ENCODE measurements at regions not wholly inside any gene's neighbourhood (a gene's known extent, or its start where the extent isn't known, plus 50 kb on each side); places are given as distances from the start of the nearest gene placed in this dataset.

DNA sequence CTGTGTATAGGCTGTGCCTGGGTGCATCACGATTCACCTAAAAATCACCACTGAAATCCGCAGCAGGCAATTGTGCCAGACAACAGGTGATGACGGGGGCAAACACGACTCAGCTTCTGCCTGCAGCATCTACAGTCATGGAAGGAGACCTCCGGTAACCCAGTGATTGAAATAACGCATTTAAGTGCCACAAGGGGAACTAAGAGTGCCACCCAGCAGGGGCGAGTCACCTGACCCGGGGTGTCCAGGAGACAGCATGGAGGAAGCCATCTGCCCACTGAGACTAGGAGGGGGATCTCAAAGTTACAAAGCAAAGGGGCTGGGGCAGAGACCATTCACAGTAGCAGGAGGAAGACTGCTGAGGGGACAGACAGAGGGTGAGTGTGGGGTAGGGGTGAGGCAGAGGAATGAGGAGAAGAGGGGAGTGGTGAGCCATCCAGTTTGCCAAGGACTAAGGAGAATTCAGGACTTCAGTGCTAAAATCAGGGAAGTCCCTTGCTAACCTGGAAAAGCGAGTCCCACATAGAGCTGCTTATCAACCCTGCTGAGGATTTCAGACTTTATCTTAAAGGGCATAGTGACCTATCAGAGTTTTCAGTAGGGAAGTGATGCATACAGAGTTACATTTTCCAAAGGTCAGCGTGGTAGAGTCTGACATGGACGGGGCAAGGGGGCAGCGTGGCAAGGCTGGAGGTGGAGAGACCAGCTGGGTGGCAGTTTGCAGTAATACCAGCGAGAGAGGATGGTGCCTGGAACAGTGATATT is 256.7 kb upstream of the HES1 start:
- Mint-ChIP-seq H3K27me3 (ENCODE audit: low read depth, poor library complexity) (peaks cover 33% of the 10 kb centered on the region), H3K36me3 (ENCODE audit: low read depth) (no peaks in the 10 kb centered on the region), H3K4me1 (peaks cover 79% of the 10 kb centered on the region), H3K4me3 (no peak overlapping the region), H3K9me3 (no peaks in the 10 kb centered on the region), H3K27ac (no peak overlapping the region)
- TF ChIP-seq, protein P1, sequence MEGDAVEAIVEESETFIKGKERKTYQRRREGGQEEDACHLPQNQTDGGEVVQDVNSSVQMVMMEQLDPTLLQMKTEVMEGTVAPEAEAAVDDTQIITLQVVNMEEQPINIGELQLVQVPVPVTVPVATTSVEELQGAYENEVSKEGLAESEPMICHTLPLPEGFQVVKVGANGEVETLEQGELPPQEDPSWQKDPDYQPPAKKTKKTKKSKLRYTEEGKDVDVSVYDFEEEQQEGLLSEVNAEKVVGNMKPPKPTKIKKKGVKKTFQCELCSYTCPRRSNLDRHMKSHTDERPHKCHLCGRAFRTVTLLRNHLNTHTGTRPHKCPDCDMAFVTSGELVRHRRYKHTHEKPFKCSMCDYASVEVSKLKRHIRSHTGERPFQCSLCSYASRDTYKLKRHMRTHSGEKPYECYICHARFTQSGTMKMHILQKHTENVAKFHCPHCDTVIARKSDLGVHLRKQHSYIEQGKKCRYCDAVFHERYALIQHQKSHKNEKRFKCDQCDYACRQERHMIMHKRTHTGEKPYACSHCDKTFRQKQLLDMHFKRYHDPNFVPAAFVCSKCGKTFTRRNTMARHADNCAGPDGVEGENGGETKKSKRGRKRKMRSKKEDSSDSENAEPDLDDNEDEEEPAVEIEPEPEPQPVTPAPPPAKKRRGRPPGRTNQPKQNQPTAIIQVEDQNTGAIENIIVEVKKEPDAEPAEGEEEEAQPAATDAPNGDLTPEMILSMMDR (IDR thresholded peaks at IDR 0.05), result no peak
- DNase-seq, result no peak

DNA sequence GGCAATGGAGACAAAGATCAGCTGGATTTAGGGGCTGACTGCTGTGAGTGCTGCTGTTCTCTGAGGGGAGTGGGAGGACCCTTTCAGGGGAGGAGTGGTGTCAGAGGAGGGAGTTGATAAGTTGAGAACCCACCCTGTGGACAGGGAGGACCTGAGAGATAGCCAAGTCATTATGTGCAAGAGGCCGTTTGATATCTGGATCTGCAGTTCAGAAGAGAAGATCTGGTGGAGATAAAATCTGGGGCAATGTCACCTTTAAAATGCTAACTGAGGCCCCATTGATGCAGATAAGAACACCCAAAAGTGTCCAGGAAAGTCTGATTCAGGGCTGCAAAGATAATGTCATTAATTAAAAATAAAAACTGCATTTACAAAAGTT is 256.1 kb upstream of the HES1 start:
- Mint-ChIP-seq H3K9me3 (no peaks in the 10 kb centered on the region), H3K36me3 (ENCODE audit: low read depth) (no peaks in the 10 kb centered on the region), H3K27ac (no peak overlapping the region), H3K4me1 (peaks cover 79% of the 10 kb centered on the region), H3K27me3 (ENCODE audit: low read depth, poor library complexity) (peaks cover 29% of the 10 kb centered on the region), H3K4me3 (no peak overlapping the region)
- TF ChIP-seq, protein P1 (IDR thresholded peaks at IDR 0.05), result no peak
- no peak for DNase-seq

- Mint-ChIP-seq H3K4me1 (peaks cover 64% of the 10 kb centered on the region), H3K27me3 (ENCODE audit: low read depth, poor library complexity) (peaks cover 32% of the 10 kb centered on the region), H3K36me3 (ENCODE audit: low read depth) (peaks cover 8% of the 10 kb centered on the region), H3K4me3 (no peak overlapping the region), H3K9me3 (peaks cover 12% of the 10 kb centered on the region), H3K27ac (no peak overlapping the region)
- TF ChIP-seq, protein P1 (IDR thresholded peaks at IDR 0.05), result no peak
- DNase-seq, result no peak
These were observed 253.9 kb upstream of the HES1 start for GRCh38 chr3:193882091-193882490.

- TF ChIP-seq, protein P1 (IDR thresholded peaks at IDR 0.05), result no peak
- Mint-ChIP-seq H3K4me3 (no peak overlapping the region), H3K9me3 (peaks cover 12% of the 10 kb centered on the region), H3K36me3 (ENCODE audit: low read depth) (peaks cover 8% of the 10 kb centered on the region), H3K4me1 (peaks cover 60% of the 10 kb centered on the region), H3K27me3 (ENCODE audit: low read depth, poor library complexity) (peaks cover 36% of the 10 kb centered on the region), H3K27ac (no peak overlapping the region)
- no peak for DNase-seq
These were observed 252.4 kb upstream of the HES1 start for GRCh38 chr3:193883551-193883950.

GRCh38 chr3:193884027-193884426 is 251.9 kb upstream of the HES1 start:
- H3K27me3 Mint-ChIP-seq (ENCODE audit: low read depth, poor library complexity), result peaks cover 34% of the 10 kb centered on the region
- H3K36me3 Mint-ChIP-seq (ENCODE audit: low read depth), result peaks cover 8% of the 10 kb centered on the region
- DNase-seq, result no peak
- H3K27ac Mint-ChIP-seq, result no peak overlapping the region
- H3K4me1 Mint-ChIP-seq, result peaks cover 57% of the 10 kb centered on the region
- H3K4me3 Mint-ChIP-seq, result peak overlapping the region; percentile 19
- TF ChIP-seq, protein P1 (IDR thresholded peaks at IDR 0.05), result no peak
- peaks cover 12% of the 10 kb centered on the region for H3K9me3 Mint-ChIP-seq

DNA sequence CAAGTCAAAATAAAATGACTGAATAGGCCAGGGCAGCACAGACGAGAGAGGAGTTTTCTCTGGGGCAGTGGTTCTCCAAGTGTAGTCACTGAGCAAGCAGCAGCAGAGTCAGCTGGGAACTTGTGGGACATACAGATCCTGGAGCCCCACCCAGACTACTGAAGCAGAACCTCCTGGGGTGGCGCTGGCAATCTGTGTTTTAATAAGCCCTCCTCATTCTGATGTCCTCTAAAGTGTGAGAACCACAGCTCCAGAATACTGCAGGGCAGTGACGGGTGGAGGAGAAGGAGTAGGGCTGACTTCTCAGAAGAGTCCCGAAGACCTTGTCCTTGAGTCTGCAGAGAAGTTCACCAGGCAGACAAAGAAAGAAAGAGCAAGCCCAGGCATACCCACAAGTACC is 251.3 kb upstream of the HES1 start:
- TF ChIP-seq, protein P1 (IDR thresholded peaks at IDR 0.05), result no peak
- peak overlapping the region; percentile 19 for H3K4me3 Mint-ChIP-seq
- H3K36me3 Mint-ChIP-seq (ENCODE audit: low read depth), result peaks cover 8% of the 10 kb centered on the region
- H3K9me3 Mint-ChIP-seq, result peaks cover 12% of the 10 kb centered on the region
- DNase-seq, result no peak
- H3K27ac Mint-ChIP-seq, result no peak overlapping the region
- peaks cover 28% of the 10 kb centered on the region for H3K27me3 Mint-ChIP-seq (ENCODE audit: low read depth, poor library complexity)
- H3K4me1 Mint-ChIP-seq, result peaks cover 51% of the 10 kb centered on the region

All from nephron progenitor cell (in vitro differentiated cells).